SK-N-MC (cell line): ENCODE measurements at regions not wholly inside any gene's neighbourhood (a gene's known extent, or its start where the extent isn't known, plus 50 kb on each side); places are given as distances from the start of the nearest gene placed in this dataset.

Experiments
- EZH2 ChIP-seq: fragments of 200-600 bp; sonication (generic); IDR thresholded peaks from one replicate; pipeline ENCODE4 v1.6.1; 2017; ENCODE audit warnings: antibody characterized with exemption
- POLR2AphosphoS5 ChIP-seq: IDR thresholded peaks from 2 replicates; pipeline ENCODE4 v1.6.1; 2012; ENCODE audit warnings: mild to moderate bottlenecking, low read depth, low read length, borderline replicate concordance

DNA sequence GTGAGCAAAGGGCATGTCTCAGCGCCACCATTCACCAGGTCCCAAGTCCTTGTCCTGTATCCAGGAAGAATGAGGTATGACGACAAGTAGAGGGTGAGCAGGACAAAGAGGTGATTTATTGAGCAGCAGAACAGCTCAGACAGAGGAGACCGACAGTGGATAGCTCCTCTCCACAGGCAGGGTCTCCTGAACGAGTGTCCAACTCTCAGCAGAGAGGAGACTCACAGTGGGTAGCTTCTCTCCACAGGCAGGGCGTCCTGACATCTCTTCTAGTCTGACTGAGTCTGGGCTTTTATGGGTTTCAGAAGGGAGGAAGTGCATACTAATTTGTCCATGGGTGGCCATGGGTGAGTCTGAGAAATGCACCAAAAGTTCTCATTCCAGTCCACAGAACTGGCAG is 204.7 kb downstream of the ANKRD60 start:
- TF ChIP-seq EZH2 (no peak), POLR2AphosphoS5 (no peak)
